Endodermal cell (in vitro differentiated cells): ENCODE measurements at regions not wholly inside any gene's neighbourhood (a gene's known extent, or its start where the extent isn't known, plus 50 kb on each side); places are given as distances from the start of the nearest gene placed in this dataset.

Experiments
- DNase-seq: peaks from one replicate; pipeline ENCODE4 v3.0.0-alpha.2; 2017
- H3K27ac ChIP-seq: 2 replicates; pipeline ENCODE4 v1.5.1; 2013; ENCODE audit warnings: mild to moderate bottlenecking, low read depth, low read length, moderate library complexity
- H3K27me3 ChIP-seq: 2 replicates; pipeline ENCODE4 v1.6.1; 2013; ENCODE audit warnings: mild to moderate bottlenecking, low read length, moderate library complexity; ENCODE audit not compliant: insufficient read depth, control insufficient read depth, poor library complexity, severe bottlenecking
- H3K36me3 ChIP-seq: 2 replicates; pipeline ENCODE4 v1.7.0; 2013; ENCODE audit warnings: mild to moderate bottlenecking, low read length, moderate library complexity; ENCODE audit not compliant: control insufficient read depth, insufficient read depth
- H3K4me1 ChIP-seq: one replicate; pipeline ENCODE4 v1.7.0; 2013; ENCODE audit warnings: low read length; ENCODE audit not compliant: control insufficient read depth, insufficient read depth
- H3K4me3 ChIP-seq: 2 replicates; pipeline ENCODE4 v1.5.1; 2013; ENCODE audit warnings: mild to moderate bottlenecking, low read length, moderate library complexity
- H3K9ac ChIP-seq: 2 replicates; pipeline ENCODE4 v1.6.1; 2013; ENCODE audit warnings: mild to moderate bottlenecking, low read length, moderate library complexity; ENCODE audit not compliant: poor library complexity, severe bottlenecking; ENCODE audit errors: extremely low read depth
- H3K9me3 ChIP-seq: 2 replicates; pipeline ENCODE4 v1.6.1; 2013; ENCODE audit warnings: mild to moderate bottlenecking, low read length, moderate library complexity; ENCODE audit not compliant: control insufficient read depth
- H3K27ac Mint-ChIP-seq: 2 replicates; pipeline ENCODE4 v1.8.0; 2020; ENCODE audit warnings: mixed read lengths
- H3K27me3 Mint-ChIP-seq: 2 replicates; pipeline ENCODE4 v1.8.0; 2021; ENCODE audit warnings: mild to moderate bottlenecking, mixed read lengths; ENCODE audit not compliant: insufficient read depth
- H3K36me3 Mint-ChIP-seq: 2 replicates; pipeline ENCODE4 v1.8.0; 2020; ENCODE audit warnings: low read depth, mixed read lengths
- H3K4me1 Mint-ChIP-seq: 2 replicates; pipeline ENCODE4 v1.8.0; 2020; ENCODE audit warnings: mixed read lengths
- H3K4me3 Mint-ChIP-seq: 2 replicates; pipeline ENCODE4 v1.8.0; 2020; ENCODE audit warnings: mild to moderate bottlenecking, moderate library complexity, mixed read lengths
- H3K9me3 Mint-ChIP-seq: 2 replicates; pipeline ENCODE4 v1.8.0; 2020; ENCODE audit warnings: mild to moderate bottlenecking, mixed read lengths
- WGBS, 2 experiments: methylation state at CpG; one replicate each; pipeline versions ENCODE4 v1.1.5 to v1.1.7; 2013; ENCODE audit warnings: missing lambda C conversion rate in 2 of 2, mixed read lengths in 1 of 2; ENCODE audit not compliant: insufficient coverage in 1 of 2, insufficient read length in 1 of 2; 5-methylcytosine and 5-hydroxymethylcytosine counted together
- TF ChIP-seq, protein P1 (sequence below): fragments of 200-600 bp; sonication (generic); conservative IDR thresholded peaks from 2 replicates; pipeline ENCODE4 v1.5.0; 2021; ENCODE audit warnings: antibody characterized with exemption, mild to moderate bottlenecking

DNA sequence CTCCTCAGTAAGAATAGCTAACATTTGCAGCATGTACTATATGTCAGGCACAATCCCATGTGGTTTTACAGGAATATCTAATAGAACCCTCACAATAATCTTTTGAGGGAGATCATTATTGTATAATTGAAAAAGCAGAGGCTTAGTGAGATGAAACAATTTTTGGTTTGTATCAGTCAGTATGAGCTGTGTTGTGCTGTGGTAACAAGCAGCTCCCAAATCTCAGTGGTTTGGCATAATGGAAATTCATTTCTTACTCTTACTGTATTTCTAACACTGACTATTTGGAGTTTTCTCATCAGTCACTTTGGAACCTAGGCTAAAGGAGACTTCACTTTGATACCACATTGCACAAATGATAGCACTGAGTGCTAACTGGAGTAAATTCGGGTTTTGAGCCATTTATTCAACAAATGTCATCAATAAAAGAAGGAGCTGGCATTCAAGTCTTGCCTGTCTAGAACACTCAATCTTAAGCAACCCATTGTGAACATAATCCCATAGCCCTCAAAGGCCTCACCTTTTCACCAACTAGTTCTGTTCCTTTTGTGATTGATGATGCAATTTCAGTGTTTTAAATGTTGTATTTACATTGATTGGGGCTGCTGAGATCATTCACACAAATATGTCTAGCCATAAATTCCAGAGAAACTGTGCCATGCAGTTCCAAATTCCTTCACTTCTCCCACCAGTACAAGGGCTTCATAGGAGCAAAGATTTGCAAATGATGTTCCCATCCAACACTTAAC lies 441.0 kb downstream of the XYLT1 start:
- no peak overlapping the region for H3K4me3 Mint-ChIP-seq

GRCh38 chr16:17031484-17032268 lies 439.1 kb downstream of the XYLT1 start:
- TF ChIP-seq, protein P1, sequence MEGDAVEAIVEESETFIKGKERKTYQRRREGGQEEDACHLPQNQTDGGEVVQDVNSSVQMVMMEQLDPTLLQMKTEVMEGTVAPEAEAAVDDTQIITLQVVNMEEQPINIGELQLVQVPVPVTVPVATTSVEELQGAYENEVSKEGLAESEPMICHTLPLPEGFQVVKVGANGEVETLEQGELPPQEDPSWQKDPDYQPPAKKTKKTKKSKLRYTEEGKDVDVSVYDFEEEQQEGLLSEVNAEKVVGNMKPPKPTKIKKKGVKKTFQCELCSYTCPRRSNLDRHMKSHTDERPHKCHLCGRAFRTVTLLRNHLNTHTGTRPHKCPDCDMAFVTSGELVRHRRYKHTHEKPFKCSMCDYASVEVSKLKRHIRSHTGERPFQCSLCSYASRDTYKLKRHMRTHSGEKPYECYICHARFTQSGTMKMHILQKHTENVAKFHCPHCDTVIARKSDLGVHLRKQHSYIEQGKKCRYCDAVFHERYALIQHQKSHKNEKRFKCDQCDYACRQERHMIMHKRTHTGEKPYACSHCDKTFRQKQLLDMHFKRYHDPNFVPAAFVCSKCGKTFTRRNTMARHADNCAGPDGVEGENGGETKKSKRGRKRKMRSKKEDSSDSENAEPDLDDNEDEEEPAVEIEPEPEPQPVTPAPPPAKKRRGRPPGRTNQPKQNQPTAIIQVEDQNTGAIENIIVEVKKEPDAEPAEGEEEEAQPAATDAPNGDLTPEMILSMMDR, result no peak
- Histone ChIP-seq H3K36me3 (no peaks in the 10 kb centered on the region), H3K4me1 (no peaks in the 10 kb centered on the region), H3K27me3 (no peaks in the 10 kb centered on the region), H3K9ac (no peak overlapping the region), H3K27ac (no peak overlapping the region), H3K9me3 (peaks cover 19% of the 10 kb centered on the region), H3K4me3 (no peak overlapping the region)
- H3K27ac Mint-ChIP-seq, result no peak overlapping the region
- peaks cover 9% of the 10 kb centered on the region for H3K9me3 Mint-ChIP-seq
- no peak for DNase-seq
- no peaks in the 10 kb centered on the region for H3K36me3 Mint-ChIP-seq
- H3K27me3 Mint-ChIP-seq, result no peaks in the 10 kb centered on the region
- WGBS, 2 experiments, result 95% methylated on average over 1 of the region's 1 CpG; no CpG with 5 or more reads in 1 of the 2 experiments
- peaks cover 3% of the 10 kb centered on the region for H3K4me1 Mint-ChIP-seq
- H3K4me3 Mint-ChIP-seq, result no peak overlapping the region

More for the DNA sequence above, 441.0 kb downstream of the XYLT1 start:
- H3K27ac Mint-ChIP-seq, result no peak overlapping the region
- H3K27me3 ChIP-seq, result no peaks in the 10 kb centered on the region
- no peak overlapping the region for H3K9ac ChIP-seq
- peaks cover 17% of the 10 kb centered on the region for H3K9me3 ChIP-seq
- H3K9me3 Mint-ChIP-seq, result peaks cover 9% of the 10 kb centered on the region
- H3K4me3 ChIP-seq, result no peak overlapping the region
- H3K27me3 Mint-ChIP-seq, result no peaks in the 10 kb centered on the region
- no peaks in the 10 kb centered on the region for H3K4me1 ChIP-seq
- TF ChIP-seq, protein P1, result no peak
- WGBS, 2 experiments, result 86 to 90% methylated on average over 1 of the region's 1 CpG
- no peaks in the 10 kb centered on the region for H3K36me3 ChIP-seq
- no peaks in the 10 kb centered on the region for H3K36me3 Mint-ChIP-seq
- H3K27ac ChIP-seq, result no peak overlapping the region
- H3K4me1 Mint-ChIP-seq, result peaks cover 3% of the 10 kb centered on the region
- DNase-seq, result no peak

DNA sequence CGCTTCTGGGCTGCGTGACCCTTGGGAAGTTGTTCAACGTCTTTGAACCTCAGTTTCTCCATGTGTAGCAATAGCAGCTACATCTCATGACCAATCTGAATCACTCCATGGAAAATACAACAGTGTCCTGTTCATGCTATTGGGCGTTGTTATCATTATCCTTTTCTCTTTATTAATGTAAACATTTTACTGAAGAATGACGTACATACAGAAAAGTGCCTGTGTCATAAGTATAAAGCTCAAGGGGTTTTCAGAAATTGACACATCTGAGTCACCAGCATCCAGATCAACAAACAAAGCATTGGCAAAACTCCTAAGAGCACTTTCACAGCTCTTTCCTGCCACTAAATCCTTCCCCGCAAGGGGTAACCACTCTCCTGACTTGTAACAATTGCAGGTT lies 438.4 kb downstream of the XYLT1 start:
- peaks cover 3% of the 10 kb centered on the region for H3K4me1 Mint-ChIP-seq
- WGBS, 2 experiments, result 93 to 100% methylated on average over 5 to 6 of the region's 6 CpGs

More for the DNA sequence above, 438.4 kb downstream of the XYLT1 start:
- Histone ChIP-seq H3K27me3 (no peaks in the 10 kb centered on the region), H3K36me3 (no peaks in the 10 kb centered on the region), H3K9ac (no peak overlapping the region), H3K4me1 (no peaks in the 10 kb centered on the region), H3K4me3 (no peak overlapping the region), H3K27ac (no peak overlapping the region), H3K9me3 (peaks cover 19% of the 10 kb centered on the region)
- H3K27me3 Mint-ChIP-seq, result no peaks in the 10 kb centered on the region
- no peaks in the 10 kb centered on the region for H3K36me3 Mint-ChIP-seq
- no peak overlapping the region for H3K27ac Mint-ChIP-seq
- TF ChIP-seq, protein P1, result no peak
- no peak overlapping the region for H3K4me3 Mint-ChIP-seq
- no peak for DNase-seq
- peaks cover 9% of the 10 kb centered on the region for H3K9me3 Mint-ChIP-seq
